HG02610 (cell line): ENCODE measurements at regions not wholly inside any gene's neighbourhood (a gene's known extent, or its start where the extent isn't known, plus 50 kb on each side); places are given as distances from the start of the nearest gene placed in this dataset.
"Not testable (repeated sequence)": the region's sequence is repeated elsewhere in the genome, so short reads cannot be mapped to it uniquely, and the experiment has no call there.

Experiments used
- ATAC-seq: cut with Tn5 transposase; IDR thresholded peaks from one replicate; pipeline ENCODE4 v1.9.1; 2021; ENCODE audit warnings: mild to moderate bottlenecking, moderate library complexity; ENCODE audit not compliant: unreplicated experiment

DNA sequence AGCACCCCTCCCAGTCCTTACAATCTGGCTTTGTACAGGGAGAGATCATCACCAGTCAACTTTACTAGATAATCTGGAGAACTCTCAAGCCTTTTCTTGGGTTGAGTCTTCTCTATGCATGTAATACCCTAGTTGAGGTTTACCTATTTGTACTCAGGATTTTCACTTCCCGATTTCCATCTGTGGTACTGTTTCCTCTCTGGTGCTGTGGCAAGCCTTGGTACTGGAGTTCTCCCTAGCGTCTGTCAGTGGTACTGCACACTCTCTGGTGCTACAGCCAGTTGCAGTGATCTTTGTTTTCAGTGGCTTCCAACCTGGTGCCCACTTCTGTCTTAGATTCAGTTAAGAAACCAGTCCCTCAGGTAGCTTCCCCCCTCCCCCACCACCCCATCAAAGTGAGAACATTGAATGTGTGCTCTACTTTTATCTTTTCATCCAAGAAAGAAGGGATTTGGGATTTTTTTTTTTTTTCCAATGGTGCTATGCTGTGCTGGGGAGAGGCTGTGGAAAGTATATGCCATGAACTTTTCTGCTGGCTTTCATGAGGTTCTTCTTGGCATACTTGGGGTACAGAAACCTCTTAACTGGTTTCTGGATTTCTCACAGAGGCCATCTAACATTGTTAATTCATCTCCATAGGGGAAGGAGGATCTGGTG lies 69.4 kb upstream of the EVL start:
- ATAC-seq, result peak; percentile 100

GRCh38 chr14:99996951-99997571 lies 68.2 kb upstream of the EVL start:
- no peak for ATAC-seq

DNA sequence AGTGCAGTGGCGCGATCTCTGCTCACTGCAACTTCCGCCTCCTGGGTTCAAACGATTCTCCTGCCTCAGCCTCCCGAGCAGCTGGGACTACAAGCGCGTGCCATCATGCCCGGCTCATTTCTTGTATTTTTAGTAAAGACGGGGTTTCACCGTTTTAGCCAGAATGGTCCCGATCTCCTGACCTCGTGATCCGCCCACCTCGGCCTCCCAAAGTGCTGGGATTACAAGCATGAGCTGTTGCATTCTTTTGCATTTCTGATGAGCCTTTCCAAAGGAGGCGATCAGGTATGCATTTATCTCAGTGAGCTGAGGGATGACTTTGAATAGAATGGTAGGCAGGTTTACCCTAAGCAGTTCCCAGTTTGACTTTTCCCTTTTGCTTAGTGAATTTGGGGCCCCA lies 64.8 kb upstream of the EVL start:
- ATAC-seq, result not testable (repeated sequence)

GRCh38 chr14:100004392-100004791 lies 60.8 kb upstream of the EVL start:
- no peak for ATAC-seq

- ATAC-seq, result no peak
These were observed 58.0 kb upstream of the EVL start for GRCh38 chr14:100007254-100007653.

DNA sequence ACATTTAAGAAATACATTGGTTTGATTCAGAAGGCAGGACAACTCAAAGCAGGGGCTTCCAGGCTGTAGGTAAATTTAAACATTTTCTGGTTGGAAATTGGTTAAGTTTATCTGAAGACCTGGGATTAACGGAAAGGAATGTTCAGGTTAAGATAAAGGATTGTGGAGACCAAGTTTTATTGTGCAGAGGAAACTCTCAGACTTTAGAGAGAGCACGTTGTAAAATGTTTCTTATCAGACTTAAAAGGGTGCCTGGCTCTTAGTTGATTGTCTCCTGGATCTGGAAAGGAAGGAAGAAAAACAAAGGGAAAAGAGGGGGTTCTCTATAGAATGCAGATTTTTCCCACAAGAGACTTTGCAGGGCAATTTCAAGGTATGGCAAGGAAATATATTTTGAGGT lies 55.4 kb upstream of the EVL start:
- ATAC-seq, result not testable (repeated sequence)

DNA sequence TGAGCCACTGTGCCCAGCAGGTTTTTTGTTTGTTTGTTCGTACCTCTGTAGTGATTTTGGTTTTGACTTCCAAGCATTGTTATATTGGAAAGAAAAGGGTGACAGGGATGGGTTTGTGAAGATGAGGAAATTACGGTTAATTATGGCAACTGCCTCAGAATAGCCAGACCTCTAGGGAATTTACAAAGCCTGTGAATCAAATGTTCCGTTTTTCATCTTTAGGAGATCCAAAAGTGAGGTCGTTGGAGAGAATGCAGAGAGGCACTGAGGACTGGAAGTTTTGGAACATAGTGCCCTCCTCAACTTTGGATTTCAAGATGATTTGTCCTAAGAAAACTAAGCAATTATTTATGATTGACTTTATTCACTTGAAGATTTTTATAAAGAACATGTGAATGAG lies 54.5 kb upstream of the EVL start:
- no peak for ATAC-seq

- no peak for ATAC-seq
These were observed 53.4 kb upstream of the EVL start for GRCh38 chr14:100011628-100012325.

GRCh38 chr14:100012478-100013327 lies 52.5 kb upstream of the EVL start:
- ATAC-seq, result no peak

GRCh38 chr14:100015251-100015655 lies 50.0 kb upstream of the EVL start:
- ATAC-seq, result peak; percentile 74
